CD4-positive, alpha-beta T cell (primary cell): ENCODE measurements at regions not wholly inside any gene's neighbourhood (a gene's known extent, or its start where the extent isn't known, plus 50 kb on each side); places are given as distances from the start of the nearest gene placed in this dataset.

Experiments used
- ATAC-seq: fragments of 200-7000 bp; cut with Tn5 transposase; one replicate; pipeline ENCODE4 v1.10.0; 2022; ENCODE audit warnings: mild to moderate bottlenecking; ENCODE audit not compliant: poor library complexity
- CTCF ChIA-PET: fragments of 350-600 bp; sonication (Branson Sonifier 250); formaldehyde crosslinking; loops from one replicate; lab custom pipeline; 2021; ENCODE audit warnings: antibody characterized with exemption, inconsistent platforms; lab: Charles Lee
- POLR2A ChIA-PET: fragments of 350-600 bp; sonication (Branson Sonifier 250); formaldehyde crosslinking; loops from one replicate; lab custom pipeline; 2021; ENCODE audit warnings: antibody characterized with exemption, inconsistent platforms; lab: Charles Lee
- DNase-seq, 14 experiments: peaks; one replicate each; pipeline ENCODE4 v3.0.0-alpha.2; 2013 to 2020; ENCODE audit warnings: mixed read lengths in 2 of 14
- H3K27ac ChIP-seq, 2 donors: one replicate each; pipeline versions ENCODE4 v1.5.1 to v1.7.0; 2013; ENCODE audit warnings: low read length in 2 of 2, low read depth in 1 of 2, mild to moderate bottlenecking in 1 of 2
- H3K27me3 ChIP-seq, 2 experiments: 1 replicate in 1 of 2; 2 replicates in 1 of 2; pipeline versions ENCODE4 v1.6.1 to v1.7.0; 2013; ENCODE audit warnings: low read length in 2 of 2, control low read depth in 1 of 2, mild to moderate bottlenecking in 1 of 2, moderate library complexity in 1 of 2; ENCODE audit not compliant: insufficient read depth in 2 of 2, control insufficient read depth in 1 of 2
- H3K36me3 ChIP-seq: one replicate; pipeline ENCODE4 v1.6.1; 2013; ENCODE audit warnings: low read length, control low read depth; ENCODE audit not compliant: insufficient read depth
- H3K4me1 ChIP-seq: one replicate; pipeline ENCODE4 v1.6.1; 2013; ENCODE audit warnings: low read length, control low read depth; ENCODE audit not compliant: insufficient read depth
- H3K4me3 ChIP-seq: one replicate; pipeline ENCODE4 v1.5.1; 2013; ENCODE audit warnings: mild to moderate bottlenecking, low read length, moderate library complexity
- H3K9me3 ChIP-seq, 2 experiments: 1 replicate in 1 of 2; 2 replicates in 1 of 2; pipeline versions ENCODE4 v1.6.1 to v1.7.0; 2013; ENCODE audit warnings: low read length in 2 of 2, mild to moderate bottlenecking in 2 of 2, control low read depth in 1 of 2, moderate library complexity in 1 of 2; ENCODE audit not compliant: control insufficient read depth in 1 of 2, insufficient read depth in 1 of 2
- H3K27ac Mint-ChIP-seq: one replicate; pipeline ENCODE4 v1.8.0; 2020; ENCODE audit warnings: mixed read lengths
- H3K27me3 Mint-ChIP-seq: one replicate; pipeline ENCODE4 v1.8.0; 2021; ENCODE audit warnings: mixed read lengths
- H3K36me3 Mint-ChIP-seq: one replicate; pipeline ENCODE4 v1.8.0; 2021; ENCODE audit warnings: low read depth, mixed read lengths
- H3K4me1 Mint-ChIP-seq: one replicate; pipeline ENCODE4 v1.8.0; 2021; ENCODE audit warnings: low read depth, mixed read lengths
- H3K4me3 Mint-ChIP-seq: one replicate; pipeline ENCODE4 v1.8.0; 2020; ENCODE audit warnings: mild to moderate bottlenecking, mixed read lengths
- H3K9me3 Mint-ChIP-seq: one replicate; pipeline ENCODE4 v1.8.0; 2020; ENCODE audit warnings: mixed read lengths
- CTCF ChIP-seq: fragments of 200-600 bp; IDR thresholded peaks from one replicate; pipeline ENCODE4 v1.8.0; 2022; ENCODE audit warnings: antibody characterized with exemption, mild to moderate bottlenecking
- intact Hi-C, 2 experiments: fragments of 100-400 bp; cut with DNase I in 1 of 2; cut with micrococcal nuclease in 1 of 2; formaldehyde crosslinking; loops; one replicate each; pipeline versions ENCODE4 v1.15.1 to v1.9.0; 2023 to 2025; cut with DNase I, micrococcal nuclease

- no peaks in the 10 kb centered on the region for H3K4me1 ChIP-seq
- intact Hi-C loops = no loop called here
- ChIA-PET POLR2A (no interaction called here), CTCF (no interaction called here)
- Mint-ChIP-seq H3K27me3 (no peaks in the 10 kb centered on the region), H3K27ac (no peak overlapping the region), H3K36me3 (no peaks in the 10 kb centered on the region), H3K4me1 (no peaks in the 10 kb centered on the region), H3K4me3 (no peak overlapping the region), H3K9me3 (peaks cover 8% of the 10 kb centered on the region)
- no peak for ATAC-seq
- DNase-seq = no peak
- H3K36me3 ChIP-seq = no peaks in the 10 kb centered on the region
- H3K4me3 ChIP-seq = no peak overlapping the region
- no peaks in the 10 kb centered on the region for H3K9me3 ChIP-seq
- no peak for TF ChIP-seq CTCF
- no peak overlapping the region for H3K27ac ChIP-seq
- H3K27me3 ChIP-seq = no peaks in the 10 kb centered on the region
Observed at GRCh38 chr2:139526781-139527180, 746.6 kb upstream of the NXPH2 start.

DNA sequence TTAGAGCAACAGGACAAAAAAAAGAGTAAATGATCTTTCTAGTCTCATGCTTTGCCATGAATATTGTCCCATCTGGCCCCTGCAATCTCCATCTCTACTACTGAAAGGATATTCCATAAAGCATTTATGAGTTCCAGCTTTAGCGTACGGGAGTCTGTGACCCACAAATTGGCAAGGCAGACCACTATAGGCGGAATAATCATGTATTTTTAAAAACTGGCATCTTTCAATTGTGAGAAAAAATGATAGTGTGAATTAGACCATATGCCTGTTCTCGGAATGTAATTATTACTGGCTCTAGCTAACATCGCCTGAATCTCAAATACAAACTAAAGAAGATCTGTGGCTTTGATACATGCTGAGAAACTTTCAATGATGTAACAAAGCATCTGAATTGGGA lies 738.1 kb upstream of the NXPH2 start:
- CTCF ChIA-PET = no interaction called here
- no peak overlapping the region for H3K4me3 Mint-ChIP-seq
- no peak overlapping the region for H3K27ac Mint-ChIP-seq
- H3K27me3 Mint-ChIP-seq = no peaks in the 10 kb centered on the region
- no peak for ATAC-seq
- Histone ChIP-seq H3K36me3 (no peaks in the 10 kb centered on the region), H3K27ac (no peak overlapping the region), H3K4me1 (no peaks in the 10 kb centered on the region), H3K27me3 (no peaks in the 10 kb centered on the region), H3K9me3 (no peaks in the 10 kb centered on the region), H3K4me3 (no peak overlapping the region)
- no peak for TF ChIP-seq CTCF
- H3K36me3 Mint-ChIP-seq = no peaks in the 10 kb centered on the region
- peaks cover 10% of the 10 kb centered on the region for H3K9me3 Mint-ChIP-seq
- no peak for DNase-seq
- POLR2A ChIA-PET = no interaction called here
- intact Hi-C loops = no loop called here
- H3K4me1 Mint-ChIP-seq = no peaks in the 10 kb centered on the region

DNA sequence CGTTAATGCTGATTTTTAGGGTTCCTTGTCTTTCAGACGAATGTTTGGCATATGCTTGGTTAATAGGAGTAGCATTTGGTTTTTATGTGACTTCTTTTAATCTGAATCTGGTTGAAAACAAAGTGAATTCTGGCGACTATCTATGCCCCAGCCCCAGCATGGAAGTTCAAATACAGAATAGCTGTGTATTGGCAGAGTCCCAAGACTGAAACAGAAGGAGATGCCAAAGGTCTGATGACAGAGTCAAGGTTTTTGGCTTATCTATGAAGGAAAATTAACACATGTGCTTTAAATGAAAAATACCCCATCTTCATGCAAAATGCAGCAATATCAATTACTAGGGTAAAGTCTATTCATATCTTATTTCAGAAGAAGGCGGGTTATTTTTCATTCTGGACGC lies 734.8 kb upstream of the NXPH2 start:
- Mint-ChIP-seq H3K27me3 (no peaks in the 10 kb centered on the region), H3K27ac (no peak overlapping the region), H3K4me3 (no peak overlapping the region), H3K4me1 (no peaks in the 10 kb centered on the region), H3K9me3 (peaks cover 8% of the 10 kb centered on the region), H3K36me3 (no peaks in the 10 kb centered on the region)
- no peak for TF ChIP-seq CTCF
- no peak for DNase-seq
- ATAC-seq = no peak
- ChIA-PET CTCF (no interaction called here), POLR2A (no interaction called here)
- H3K27me3 ChIP-seq = no peaks in the 10 kb centered on the region
- H3K4me3 ChIP-seq = no peak overlapping the region
- no peak overlapping the region for H3K27ac ChIP-seq
- H3K4me1 ChIP-seq = no peaks in the 10 kb centered on the region
- no peaks in the 10 kb centered on the region for H3K36me3 ChIP-seq
- intact Hi-C loops = no loop called here
- no peaks in the 10 kb centered on the region for H3K9me3 ChIP-seq
